ENCODE measurements at regions not wholly inside any gene's neighbourhood (a gene's known extent, or its start where the extent isn't known, plus 50 kb on each side); places are given as distances from the start of the nearest gene placed in this dataset.

- DNase-seq (ENCODE audit: low read depth) = no peak
- no peak for TF ChIP-seq CTCF (conservative IDR thresholded peaks at IDR 0.05; ENCODE audit: low read length)
- no peak overlapping the region for H3K4me3 ChIP-seq (ENCODE audit: low read length)
These were observed 90.1 kb upstream of the SLC12A2 start for GRCh38 chr5:127993476-127993875.

DNA sequence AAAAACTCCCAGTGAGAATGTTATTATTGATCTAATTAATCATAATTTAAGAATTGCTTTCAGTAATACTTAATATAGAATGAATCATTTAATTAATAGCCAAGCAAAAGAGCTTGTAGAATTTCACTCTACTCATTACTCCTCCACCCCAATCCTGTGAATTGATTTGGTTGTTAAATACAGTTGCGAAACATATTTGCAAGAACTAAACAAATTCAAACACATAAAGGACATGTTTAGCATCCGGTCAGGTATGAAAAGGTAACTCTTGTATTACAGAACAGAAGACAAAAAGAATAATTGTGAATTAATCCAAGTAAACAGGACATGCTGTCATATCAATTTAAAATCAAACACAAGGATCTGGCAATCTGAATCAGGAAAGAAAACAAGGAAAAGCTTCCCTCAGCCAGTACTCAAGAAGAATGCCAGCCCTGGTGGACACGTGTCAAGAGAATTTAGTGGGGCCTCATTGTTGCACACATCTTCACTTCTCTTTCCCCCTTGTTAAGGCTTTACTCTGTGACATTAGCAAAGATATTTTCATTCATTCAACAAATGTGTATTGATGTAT, 89.4 kb upstream of the SLC12A2 start:
- H3K4me3 ChIP-seq (ENCODE audit: low read length) = no peak overlapping the region
- DNase-seq (ENCODE audit: low read depth) = no peak
- no peak for TF ChIP-seq CTCF (conservative IDR thresholded peaks at IDR 0.05; ENCODE audit: low read length)

- DNase-seq (ENCODE audit: low read depth) = peak; percentile 20
- no peak for TF ChIP-seq CTCF (conservative IDR thresholded peaks at IDR 0.05; ENCODE audit: low read length)
- H3K4me3 ChIP-seq (ENCODE audit: low read length) = no peak overlapping the region
These were observed 88.0 kb upstream of the SLC12A2 start for GRCh38 chr5:127995556-127995955.

GRCh38 chr5:127997201-127997704, 86.3 kb upstream of the SLC12A2 start:
- TF ChIP-seq CTCF (conservative IDR thresholded peaks at IDR 0.05; ENCODE audit: low read length) = no peak
- no peak for DNase-seq (ENCODE audit: low read depth)
- H3K4me3 ChIP-seq (ENCODE audit: low read length) = no peak overlapping the region

DNA sequence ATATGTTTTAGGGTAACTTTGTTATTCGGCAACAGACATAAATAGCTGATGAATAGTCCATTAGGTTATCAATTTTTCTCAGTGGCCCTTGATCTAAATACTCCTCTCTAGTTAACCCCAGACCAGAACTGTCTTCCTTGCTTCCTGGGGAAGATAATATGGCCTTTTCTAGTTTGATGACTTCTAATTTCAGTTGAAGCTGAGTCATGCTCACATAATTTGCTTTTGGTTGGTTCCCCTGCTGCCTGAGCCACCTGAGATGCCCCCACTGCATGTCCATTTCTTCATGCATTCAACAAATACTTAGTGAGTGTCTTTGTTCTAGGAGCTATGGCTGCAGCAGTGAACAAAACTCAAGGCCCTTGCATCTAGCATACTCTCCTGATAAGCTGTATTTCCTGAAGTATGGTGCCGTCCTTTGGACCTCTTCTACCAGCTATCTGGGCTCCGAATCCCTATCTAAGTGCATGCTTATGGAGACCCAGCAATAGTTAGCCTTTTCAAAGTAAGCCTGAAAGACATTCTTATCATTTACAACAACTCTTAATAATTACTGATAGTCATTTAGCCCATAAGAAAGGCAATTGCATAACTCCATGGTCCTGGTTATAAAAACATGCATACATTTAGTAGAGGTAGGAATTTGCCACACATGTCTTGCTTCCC, 84.5 kb upstream of the SLC12A2 start:
- no peak overlapping the region for H3K4me3 ChIP-seq (ENCODE audit: low read length)
- no peak for DNase-seq (ENCODE audit: low read depth)
- no peak for TF ChIP-seq CTCF (conservative IDR thresholded peaks at IDR 0.05; ENCODE audit: low read length)

- TF ChIP-seq CTCF (conservative IDR thresholded peaks at IDR 0.05; ENCODE audit: low read length) = no peak
- no peak for DNase-seq (ENCODE audit: low read depth)
- H3K4me3 ChIP-seq (ENCODE audit: low read length) = no peak overlapping the region
These were observed 83.7 kb upstream of the SLC12A2 start for GRCh38 chr5:127999909-128000308.

DNA sequence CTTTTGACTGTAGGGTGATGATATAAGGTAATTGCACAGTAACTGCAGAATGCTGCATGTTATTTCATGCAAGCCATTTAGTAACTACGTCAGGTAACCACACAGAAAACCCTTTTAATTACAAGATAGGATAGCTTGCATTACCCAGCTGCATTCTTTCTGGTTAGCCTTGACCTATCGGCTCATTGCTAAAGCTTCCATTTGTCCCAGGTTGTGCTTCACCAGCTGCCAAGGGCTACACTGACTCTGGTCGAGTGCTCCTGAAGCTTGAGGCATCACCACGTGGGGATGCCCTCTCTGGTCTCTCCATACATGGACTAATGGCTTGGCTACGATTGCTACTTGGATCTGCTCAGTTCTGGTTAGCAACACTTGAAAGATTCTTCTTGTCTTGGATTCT, 81.1 kb upstream of the SLC12A2 start:
- DNase-seq (ENCODE audit: low read depth) = no peak
- TF ChIP-seq CTCF (conservative IDR thresholded peaks at IDR 0.05; ENCODE audit: low read length) = no peak

More for the DNA sequence above, 81.1 kb upstream of the SLC12A2 start:
- H3K4me3 ChIP-seq (ENCODE audit: low read length) = no peak overlapping the region

Data from AG10803 (cell line).